NCI-H345 treated with DMSO at 0.1 percent for 48 hours (cell line): ENCODE measurements at regions not wholly inside any gene's neighbourhood (a gene's known extent, or its start where the extent isn't known, plus 50 kb on each side); places are given as distances from the start of the nearest gene placed in this dataset.
A peak's percentile ranks its signal among the peaks of the same experiment; 100 is the strongest.
"Not testable (repeated sequence)": the region's sequence is repeated elsewhere in the genome, so short reads cannot be mapped to it uniquely, and the experiment has no call there.

Source experiments
- DNase-seq: peaks from one replicate; lab custom pipeline; 2025; ENCODE audit not compliant: unreplicated experiment; lab: John Stamatoyannopoulos, UW

DNA sequence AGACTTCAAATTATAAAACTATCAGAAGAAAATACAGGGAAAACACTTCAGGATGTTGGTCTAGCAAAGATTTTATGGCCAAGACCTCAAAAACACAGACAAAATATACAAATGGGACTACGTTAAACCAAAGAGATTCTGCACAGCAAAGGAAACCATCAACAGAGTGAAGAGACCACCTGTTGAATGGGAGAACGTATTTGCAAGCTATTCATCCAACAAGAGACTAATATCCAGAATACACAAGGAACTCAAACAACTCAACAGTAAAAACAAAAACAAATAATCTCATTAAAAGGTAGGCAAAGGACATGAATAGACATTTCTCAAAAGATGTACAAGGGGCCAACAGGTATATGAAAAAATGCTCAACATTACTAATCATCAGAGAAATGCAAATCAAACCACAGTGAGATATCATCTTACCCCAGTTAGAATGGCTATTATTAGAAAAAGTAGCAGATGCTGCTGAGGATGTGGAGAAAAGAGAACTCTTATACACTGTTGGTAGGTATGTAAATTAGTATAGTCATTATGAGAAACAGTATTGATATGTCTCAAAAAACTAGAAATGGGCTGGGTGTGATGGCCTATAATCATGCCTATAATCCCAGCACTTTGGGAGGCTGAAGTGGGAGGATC, 112.6 kb downstream of the LRIG2 start:
- no peak for DNase-seq

DNA sequence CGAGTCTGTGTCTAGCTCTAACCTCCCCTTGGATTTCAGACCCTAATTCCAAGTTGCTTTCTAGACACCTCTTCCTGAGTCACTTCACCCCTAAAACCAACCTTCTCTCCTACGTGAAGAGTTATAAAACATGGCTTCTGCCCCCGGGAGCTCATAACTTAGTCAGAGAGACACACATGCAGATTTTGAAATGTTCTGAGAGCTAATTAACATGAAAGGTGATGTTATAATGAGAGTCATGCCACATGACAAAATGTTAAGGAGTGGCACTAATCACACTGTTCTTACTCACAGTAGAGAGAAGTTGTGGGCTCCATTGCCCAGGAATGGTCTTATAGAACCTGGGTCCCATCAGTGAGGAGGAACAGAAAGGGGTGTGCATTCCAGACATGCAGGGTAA, 117.1 kb downstream of the LRIG2 start:
- DNase-seq = no peak

DNA sequence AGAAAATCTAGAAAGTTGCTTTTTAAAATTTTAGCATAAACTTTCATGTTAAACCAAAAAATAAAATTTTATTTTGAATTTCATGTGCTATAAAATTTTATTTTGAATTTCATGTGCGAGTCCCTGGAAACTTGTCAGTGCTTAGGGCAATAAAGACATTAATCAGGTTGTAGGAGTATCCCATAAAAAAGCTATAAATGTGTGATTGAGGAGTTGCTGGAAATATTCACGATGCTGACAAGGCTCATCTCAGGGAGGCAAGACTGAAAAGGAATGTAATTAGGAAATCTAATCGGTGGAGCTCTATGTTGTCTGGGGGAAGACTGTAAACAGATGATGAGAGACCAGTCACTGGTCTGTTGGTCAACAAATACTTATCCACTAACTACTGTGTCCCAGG, 117.9 kb downstream of the LRIG2 start:
- no peak for DNase-seq

DNA sequence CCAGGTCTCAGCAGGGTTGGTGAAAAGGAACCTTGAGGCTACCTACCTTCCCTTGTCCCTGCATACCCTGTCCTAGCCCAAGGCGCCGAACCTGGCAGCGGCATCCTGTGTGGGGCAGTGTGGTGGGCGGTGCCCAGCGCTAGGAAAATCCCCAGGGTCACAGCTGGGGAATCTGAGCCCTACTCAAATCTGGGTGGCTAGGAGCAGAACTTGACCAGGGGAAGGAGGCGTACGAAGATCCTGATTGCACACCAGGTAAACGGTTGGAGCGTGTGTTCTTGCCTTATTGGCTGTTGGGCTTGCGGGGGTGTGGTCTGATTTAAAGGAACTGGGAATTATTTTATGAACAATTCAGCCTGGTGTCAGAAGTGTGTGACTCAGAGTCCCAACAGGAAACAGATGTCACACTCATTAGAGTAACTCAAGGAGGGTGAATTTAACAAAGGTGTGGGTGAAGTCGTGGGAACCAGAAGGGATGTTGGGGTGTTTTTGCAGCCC, 118.6 kb downstream of the LRIG2 start:
- DNase-seq = no peak

DNA sequence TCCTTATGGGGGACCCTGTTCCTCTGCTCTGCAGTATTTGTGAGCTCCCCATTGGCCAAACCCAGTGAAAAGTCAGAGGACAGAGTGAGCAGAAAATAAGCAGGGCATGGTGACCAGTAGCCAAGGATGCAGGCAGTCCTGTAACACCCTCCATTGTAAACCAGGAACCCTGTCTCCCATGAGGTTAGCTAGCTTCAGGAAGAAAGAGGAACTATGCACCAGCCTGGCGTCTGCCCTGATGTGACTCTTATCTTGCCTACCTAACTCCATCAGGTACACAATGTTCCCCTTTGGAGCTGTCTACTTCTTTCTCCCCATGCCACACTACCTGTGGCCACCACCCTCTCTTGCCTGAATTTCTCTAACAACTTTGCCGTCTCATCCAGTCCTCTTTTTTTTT, 119.2 kb downstream of the LRIG2 start:
- no peak for DNase-seq

DNA sequence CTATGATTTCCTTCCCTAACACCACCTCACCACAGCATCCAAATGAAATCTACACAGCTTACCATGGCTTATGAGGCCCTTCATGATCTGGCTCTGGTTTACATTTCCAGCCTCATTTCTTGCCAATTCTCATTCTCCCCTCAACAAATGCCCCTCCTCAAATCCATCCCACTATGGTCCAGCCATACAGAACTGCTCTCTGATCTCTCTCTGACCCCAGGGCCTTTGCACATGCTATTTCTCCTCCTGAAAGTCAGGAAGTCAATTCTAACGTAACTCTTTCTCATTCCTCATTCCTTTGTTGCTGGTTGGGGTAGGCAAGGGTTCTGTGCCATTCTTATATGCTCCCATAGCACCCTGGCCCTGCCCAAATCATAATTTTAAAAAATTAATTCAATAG, 120.0 kb downstream of the LRIG2 start:
- DNase-seq = no peak

DNA sequence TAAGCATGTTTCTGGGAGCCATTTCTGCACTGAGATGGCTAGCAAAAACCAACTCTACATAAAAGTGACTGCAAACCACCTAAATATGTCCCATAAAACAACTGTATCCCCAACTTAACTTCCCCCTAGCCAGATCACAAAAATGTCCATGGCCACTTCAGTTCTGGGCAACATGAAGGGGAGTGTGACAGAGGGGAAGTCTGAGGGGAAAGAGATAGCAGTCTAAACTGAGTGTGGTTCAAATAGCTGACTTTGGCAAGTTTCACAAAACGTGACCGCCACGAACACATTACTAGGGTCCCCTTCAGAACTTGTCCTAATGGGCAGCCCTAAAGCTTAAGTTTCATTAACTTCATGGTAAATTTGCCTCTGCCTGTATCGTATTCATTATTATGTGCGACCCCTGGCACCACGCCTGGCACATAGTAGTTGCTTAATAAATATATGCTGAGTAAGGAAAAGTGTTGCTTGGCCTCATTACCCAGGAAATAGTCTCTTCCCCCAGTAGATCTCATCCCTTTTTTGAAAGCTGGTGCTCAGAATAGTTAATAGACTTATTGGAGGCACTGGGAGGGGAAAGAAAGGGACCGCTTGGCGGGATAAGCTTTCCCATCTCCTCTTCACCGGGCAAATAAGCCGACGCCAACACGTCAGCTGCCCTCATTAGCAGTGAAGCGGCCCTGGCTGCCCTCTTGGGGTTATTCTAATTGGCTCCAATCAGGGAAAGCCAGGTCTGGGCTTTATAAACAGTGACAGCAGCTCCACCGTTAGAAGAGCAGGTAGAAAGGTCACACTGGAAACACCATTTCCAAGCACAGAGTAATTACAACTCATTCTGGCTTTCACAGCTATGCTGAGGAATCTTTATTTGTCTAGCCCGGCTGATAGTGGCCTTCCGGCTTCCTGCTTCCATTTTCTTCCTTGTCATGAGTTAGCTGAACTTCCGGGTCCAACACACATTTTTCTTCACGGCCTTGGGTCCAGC, 122.1 kb downstream of the LRIG2 start:
- no peak for DNase-seq

DNA sequence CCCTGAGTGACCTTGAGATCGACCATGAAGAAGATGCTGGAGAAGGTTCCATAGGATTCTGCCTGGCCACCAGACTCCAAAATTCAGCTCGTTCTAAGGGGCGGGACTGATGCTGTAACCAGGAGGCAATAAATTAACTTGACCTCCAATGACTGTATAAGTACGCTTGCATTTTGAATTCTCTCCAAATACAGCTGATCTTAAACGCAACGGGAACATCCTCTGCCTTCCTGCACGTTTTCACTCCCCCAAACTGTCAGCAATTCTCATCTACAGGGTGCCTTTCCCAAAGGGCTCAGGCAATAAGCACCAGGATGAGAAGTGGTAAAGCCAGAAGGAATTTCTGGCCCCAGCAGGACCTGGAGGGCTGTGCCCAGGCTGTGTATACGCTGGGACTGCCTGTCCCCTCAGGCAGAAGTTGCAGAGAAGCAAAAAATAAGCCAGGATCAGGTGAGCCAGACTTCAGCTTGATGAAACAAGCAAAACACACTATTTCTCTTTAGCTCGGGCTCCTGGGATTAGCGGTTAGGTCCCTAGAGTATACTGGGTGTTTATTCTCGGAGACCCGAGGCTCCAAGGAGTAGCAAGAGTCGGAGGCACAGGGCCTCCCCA, 124.8 kb downstream of the LRIG2 start:
- DNase-seq = no peak

DNA sequence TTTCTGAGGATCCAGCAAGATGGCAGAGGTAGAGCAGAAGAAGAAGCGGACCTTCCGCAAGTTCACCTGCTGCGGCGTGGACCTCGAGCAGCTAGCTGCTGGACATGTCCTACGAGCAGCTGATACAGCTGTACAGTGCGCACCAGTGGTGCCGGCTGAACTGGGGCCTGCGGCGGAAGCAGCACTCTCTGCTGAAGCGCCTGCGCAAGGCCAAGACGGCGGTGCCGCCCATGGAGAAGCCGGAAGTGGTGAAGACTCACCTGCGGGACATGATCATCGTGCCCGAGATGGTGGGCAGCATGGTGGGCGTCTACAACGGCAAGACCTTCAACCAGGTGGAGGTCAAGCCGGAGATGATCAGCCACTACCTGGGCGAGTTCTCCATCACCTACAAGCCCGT, 125.8 kb downstream of the LRIG2 start:
- DNase-seq = no peak

DNA sequence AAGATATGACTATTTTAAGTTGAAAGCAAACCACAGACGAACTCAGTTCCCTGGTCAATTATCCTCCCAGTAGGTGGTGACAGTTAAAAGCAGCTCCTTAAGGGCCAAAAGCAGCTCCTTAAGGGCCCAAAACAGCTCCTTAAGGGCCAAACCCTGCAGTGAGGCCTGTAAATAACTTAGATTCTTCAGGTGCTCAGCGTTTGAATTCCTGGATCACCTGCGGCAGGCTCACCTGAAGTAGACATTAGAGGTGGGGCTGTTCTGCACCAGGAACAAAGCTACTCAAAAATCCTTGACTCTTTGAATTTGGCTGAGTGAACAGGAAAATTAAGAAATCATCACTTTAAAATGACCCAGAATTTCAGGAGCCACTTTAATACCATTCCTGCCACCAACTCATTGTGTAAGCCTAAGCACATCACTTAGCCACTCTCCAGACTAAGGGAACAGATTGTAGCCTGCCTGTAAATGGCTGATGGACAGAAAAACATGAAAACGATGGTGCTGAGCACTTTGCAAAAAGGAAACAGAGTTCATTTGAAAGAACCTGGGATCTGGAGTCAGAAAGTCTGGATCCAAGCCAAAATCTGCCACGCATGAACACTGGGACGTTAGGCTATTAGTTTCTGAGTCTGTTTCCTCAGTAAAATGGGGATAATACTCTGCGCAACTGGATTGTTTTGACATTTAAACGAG, 126.9 kb downstream of the LRIG2 start:
- DNase-seq = peak; percentile 55

DNA sequence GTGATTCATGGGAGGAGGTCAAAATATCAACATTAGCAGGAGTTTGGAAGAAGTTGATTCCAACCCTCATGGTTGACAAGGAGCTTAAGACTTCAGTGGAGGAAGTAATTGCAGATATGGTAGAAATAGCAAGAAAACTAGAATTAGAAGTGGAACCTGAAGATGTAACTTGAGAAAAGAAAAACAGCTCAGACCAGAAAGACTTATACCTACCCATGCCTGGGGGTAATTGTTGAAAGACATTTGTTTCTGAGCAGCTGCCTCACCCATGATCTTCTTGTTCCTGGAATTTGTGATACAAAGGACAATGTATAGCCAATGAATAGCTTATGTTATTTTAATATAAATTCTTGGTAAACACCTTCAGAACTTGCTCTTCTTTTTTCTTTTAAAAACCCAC, 128.6 kb downstream of the LRIG2 start:
- no peak for DNase-seq

DNA sequence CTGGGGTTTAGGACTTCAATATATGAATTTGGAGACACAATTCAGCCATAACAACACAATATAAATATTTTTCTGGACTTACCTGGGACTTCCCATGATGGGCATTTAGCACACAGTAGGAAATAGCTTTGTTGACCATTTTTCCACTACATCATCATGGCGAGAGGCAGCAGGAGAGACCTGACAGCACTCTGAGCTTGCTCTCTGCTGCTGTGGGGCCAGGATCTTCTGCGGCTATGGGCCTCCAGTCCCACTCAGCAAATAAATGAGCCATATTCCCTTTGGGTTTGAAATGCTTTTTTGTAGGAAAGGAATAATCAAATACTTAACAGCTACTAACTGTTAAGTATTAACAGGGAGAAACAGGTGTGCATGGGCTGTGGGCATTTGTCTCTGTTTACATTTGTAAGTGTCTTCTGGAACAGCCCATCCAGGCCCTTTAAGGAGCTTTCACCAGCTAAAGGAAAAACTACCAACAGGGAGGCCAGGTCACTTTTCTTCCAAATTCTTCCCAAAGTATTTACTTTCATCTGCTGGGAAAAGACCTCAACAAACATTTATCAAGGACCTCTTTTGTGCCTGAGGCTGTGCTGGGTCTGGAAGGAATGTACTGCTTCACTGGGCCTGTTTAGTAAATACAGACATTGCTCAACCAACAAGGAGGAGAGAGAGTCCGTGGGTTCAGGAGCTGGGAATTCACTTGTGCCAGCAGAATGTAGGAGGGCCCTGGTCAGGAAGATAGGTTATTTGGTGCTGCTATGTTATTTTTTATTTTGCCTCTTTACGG, 133.2 kb downstream of the LRIG2 start:
- peak; percentile 18 for DNase-seq

DNA sequence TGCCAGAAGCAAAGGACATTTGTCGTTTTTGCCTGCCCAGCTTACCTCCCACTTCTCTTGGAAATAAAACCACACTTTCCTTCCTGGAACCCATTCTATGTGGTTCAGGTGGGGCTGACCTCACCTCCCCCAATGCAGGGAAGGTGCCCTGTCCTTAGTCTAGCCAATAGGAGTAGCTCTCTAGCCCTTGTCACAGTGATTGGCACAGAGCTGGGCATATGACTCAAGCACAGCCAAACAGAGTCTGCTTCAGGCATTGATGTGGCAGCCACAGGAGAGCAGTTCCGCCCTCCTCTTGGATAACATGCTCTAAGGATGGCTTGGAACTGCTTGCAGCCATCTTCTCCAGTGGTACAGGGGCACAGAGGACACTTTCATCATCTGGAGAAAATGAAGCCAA, 134.0 kb downstream of the LRIG2 start:
- no peak for DNase-seq

DNA sequence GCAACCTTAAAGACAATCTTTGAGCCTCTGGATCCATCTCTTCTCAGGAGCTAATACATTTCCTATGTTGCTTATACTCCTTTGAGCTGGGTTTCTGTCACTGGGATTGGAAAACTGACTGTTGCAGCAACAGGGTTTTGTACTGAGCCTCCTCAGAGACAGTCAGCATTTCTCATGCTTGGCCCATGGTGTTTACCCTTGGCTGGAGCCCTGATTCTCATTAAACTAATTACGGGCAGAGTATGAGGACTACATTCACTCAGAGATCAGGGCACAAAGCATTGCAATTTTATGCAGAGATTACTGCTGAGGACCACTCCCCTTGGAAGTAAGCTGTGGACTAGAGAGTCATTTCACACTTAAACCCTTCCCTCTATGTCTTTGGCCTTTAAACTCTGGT, 134.5 kb downstream of the LRIG2 start:
- no peak for DNase-seq

DNA sequence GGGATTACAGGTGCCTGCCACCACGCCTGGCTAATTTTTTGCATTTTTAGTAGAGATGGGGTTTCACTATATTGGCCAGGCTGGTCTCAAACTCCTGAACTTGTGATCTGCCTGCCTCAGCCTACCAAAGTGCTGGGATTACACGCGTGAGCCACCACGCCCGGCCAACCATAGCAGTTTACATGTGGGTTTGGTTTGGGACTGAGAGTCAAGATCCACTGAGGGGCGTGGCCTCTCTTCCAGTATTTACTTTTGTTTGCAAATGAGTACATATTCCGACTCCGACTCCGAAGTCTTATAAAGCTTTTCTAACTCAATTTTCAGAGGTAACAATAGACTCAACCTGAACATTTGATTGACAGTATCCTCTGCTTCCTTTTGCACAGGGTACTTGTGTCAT, 135.4 kb downstream of the LRIG2 start:
- not testable (repeated sequence) for DNase-seq

DNA sequence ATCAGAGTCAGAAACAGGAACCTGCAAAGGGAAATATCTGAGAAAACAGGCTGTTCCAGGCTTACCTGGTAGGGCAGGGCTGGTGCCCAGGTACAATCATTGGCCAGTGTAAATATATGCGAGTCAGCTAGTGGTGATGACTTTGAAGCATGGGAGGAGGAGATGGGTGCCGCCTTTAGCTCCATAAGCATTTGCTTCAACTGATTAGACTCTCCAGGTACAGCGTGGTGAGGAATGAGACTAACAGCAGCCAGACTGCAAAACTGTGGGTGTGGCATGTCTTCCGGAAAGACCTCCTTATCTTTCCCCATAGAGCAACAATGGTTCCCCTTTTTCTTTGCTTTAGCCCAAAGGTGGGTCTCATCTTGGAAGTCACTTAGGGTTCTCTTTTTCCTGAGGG, 137.2 kb downstream of the LRIG2 start:
- DNase-seq = no peak

DNA sequence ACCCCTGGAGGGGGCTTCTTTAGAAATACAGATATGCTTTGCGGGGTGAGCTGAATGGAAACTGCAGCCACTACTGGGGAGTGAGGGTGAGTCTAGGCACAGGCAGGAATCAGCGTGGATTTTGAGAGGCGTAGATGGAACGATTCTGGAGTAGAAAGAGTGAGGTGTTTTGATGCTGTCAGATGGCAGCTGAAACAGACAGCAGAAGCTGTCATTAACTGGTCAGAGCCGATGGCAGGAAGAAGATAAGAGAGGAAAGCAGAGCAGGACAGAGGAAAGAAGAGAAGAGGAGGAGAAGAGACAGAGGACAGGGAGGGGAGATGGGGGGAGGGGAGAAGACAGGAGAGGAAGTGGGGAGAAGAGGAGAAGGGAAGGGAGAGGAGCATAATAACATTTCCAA, 138.5 kb downstream of the LRIG2 start:
- no peak for DNase-seq

DNA sequence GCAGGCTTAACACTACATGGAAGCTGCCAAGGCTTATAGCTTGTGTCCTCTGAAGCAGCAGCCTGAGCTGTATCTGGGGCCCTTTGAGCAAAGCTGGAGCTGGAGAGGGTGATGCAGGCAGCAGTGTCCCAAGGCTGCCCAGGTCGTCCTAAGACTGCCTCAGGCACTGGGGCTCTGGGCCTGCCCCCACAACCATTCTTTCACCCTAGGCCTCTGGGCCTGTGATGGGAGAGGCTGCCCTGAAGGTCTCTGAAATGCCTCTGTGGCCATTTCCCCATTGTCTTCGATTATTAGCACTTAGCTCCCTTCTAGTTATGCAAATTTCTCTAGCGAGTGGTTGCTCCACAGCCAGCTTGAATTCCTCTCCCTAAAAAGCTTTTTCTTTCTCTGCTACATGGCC, 142.0 kb downstream of the LRIG2 start:
- no peak for DNase-seq

DNA sequence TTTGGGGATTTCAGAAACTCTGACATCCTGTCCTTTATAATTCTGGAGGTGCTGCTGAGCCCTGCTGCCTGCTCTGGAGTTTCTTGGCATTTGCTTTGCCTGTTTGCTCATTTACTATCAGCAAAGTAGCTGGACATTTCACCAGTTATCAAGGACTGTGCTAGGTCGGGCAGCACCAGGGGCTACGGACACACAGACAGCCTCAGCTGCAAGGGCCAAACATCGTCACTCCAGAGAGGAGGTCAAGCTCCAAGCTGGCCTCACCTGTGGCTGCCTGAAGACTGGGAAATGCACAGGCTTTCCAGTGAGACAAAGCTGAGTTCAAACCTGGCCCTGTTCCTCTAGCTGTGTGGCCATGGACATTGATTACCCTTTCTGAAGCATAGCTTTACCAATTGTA, 143.7 kb downstream of the LRIG2 start:
- no peak for DNase-seq

DNA sequence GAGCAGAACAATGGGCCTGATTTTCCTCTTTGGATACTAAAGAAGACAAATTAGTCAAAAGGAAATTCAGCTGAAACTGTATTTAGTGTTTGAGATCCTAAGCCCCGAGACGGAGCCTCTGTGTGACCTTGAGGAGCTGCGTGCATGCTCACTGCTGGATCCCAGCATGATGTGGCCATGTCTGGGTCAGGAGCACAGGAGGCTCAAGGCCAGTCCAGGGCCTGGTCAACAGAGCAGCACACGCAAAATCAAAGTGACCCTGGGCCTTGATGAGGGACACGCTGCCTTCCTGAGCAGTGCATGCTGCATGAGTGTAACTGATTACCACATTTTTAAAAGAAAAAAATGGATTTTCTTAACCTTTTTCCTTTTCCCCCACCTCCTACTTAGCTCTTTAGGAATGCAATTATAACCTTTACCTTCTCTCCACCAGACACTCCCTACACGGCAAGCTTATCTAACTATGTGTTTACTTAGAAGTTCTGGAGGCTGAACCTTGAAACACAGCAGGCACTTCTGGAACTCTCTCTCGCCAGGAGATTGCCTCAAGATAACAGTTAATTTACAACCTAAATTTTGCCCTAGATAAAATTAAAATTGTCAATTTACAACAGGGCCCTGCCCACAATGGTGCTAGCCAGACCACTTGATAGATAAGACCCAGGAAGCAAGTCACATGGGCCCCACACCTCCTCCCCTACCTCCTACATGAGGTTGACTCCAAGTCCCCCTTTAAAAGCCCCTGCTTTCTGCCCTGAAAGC, 144.6 kb downstream of the LRIG2 start:
- no peak for DNase-seq
